Neural cell (in vitro differentiated cells): ENCODE measurements at regions not wholly inside any gene's neighbourhood (a gene's known extent, or its start where the extent isn't known, plus 50 kb on each side); places are given as distances from the start of the nearest gene placed in this dataset.

Experiments used
- EP300 ChIP-seq: fragments of 450-650 bp; conservative IDR thresholded peaks from 2 replicates; pipeline ENCODE4 v1.6.1; 2014; ENCODE audit warnings: antibody characterized with exemption, mild to moderate bottlenecking, moderate library complexity; ENCODE audit not compliant: poor library complexity, severe bottlenecking
- EZH2 ChIP-seq: fragments of 200-600, 300-800 bp; shearing (Covaris generic), sonication (generic); IDR thresholded peaks from 2 replicates; pipeline ENCODE4 v1.6.1; 2014; ENCODE audit warnings: antibody characterized with exemption, low read length, borderline replicate concordance, mild to moderate bottlenecking; ENCODE audit not compliant: insufficient read depth, poor library complexity, severe bottlenecking
- MXI1 ChIP-seq: fragments of 450-650 bp; conservative IDR thresholded peaks from 2 replicates; pipeline ENCODE4 v1.6.1; 2014; ENCODE audit warnings: antibody characterized with exemption, mild to moderate bottlenecking; ENCODE audit not compliant: poor library complexity, severe bottlenecking
- POLR2AphosphoS5 ChIP-seq: IDR thresholded peaks from 2 replicates; pipeline ENCODE4 v1.6.1; 2012
- RAD21 ChIP-seq: fragments of 450-650 bp; conservative IDR thresholded peaks from 2 replicates; pipeline ENCODE4 v1.6.1; 2014; ENCODE audit warnings: antibody characterized with exemption, mild to moderate bottlenecking, moderate library complexity
- SMC3 ChIP-seq: fragments of 450-650 bp; conservative IDR thresholded peaks from 2 replicates; pipeline ENCODE4 v1.6.1; 2014; ENCODE audit warnings: antibody characterized with exemption, mild to moderate bottlenecking, moderate library complexity; ENCODE audit not compliant: poor library complexity
- TAF1 ChIP-seq: IDR thresholded peaks from 2 replicates; pipeline ENCODE4 v1.6.1; 2012; ENCODE audit warnings: low read depth
- TF ChIP-seq, protein P1 (sequence below): fragments of 450-650 bp; IDR thresholded peaks from 2 replicates; pipeline ENCODE4 v1.5.1; 2014; ENCODE audit warnings: antibody characterized with exemption, mild to moderate bottlenecking, moderate library complexity; ENCODE audit not compliant: poor library complexity, severe bottlenecking
- TF ChIP-seq, protein P2 (sequence below): IDR thresholded peaks from 2 replicates; pipeline ENCODE4 v1.6.1; 2012; ENCODE audit warnings: borderline replicate concordance

DNA sequence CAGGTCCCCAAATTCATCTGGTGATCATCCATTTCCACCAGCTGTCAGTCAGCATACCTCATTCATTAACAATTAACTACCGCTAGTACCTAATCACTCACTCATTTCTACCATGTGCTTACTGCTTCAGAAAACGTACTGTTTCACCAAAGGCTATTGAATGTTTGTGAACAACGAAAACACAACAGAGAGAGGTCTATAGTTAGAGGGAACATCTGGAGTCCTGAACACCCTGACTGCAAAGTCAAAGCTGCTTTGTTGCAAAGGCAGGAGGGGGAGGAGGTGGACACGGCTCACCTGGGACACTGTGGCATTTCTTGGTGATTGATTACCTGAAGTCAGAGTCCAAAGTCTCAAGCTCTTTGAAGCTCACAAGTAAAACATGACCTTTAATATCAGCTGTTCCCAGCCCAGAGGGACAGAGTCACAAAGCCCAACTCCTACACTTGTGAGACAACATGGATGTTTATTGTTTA, 342.3 kb upstream of the ADARB2 start:
- TF ChIP-seq, protein P1, sequence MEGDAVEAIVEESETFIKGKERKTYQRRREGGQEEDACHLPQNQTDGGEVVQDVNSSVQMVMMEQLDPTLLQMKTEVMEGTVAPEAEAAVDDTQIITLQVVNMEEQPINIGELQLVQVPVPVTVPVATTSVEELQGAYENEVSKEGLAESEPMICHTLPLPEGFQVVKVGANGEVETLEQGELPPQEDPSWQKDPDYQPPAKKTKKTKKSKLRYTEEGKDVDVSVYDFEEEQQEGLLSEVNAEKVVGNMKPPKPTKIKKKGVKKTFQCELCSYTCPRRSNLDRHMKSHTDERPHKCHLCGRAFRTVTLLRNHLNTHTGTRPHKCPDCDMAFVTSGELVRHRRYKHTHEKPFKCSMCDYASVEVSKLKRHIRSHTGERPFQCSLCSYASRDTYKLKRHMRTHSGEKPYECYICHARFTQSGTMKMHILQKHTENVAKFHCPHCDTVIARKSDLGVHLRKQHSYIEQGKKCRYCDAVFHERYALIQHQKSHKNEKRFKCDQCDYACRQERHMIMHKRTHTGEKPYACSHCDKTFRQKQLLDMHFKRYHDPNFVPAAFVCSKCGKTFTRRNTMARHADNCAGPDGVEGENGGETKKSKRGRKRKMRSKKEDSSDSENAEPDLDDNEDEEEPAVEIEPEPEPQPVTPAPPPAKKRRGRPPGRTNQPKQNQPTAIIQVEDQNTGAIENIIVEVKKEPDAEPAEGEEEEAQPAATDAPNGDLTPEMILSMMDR: no peak
- TF ChIP-seq, protein P2, sequence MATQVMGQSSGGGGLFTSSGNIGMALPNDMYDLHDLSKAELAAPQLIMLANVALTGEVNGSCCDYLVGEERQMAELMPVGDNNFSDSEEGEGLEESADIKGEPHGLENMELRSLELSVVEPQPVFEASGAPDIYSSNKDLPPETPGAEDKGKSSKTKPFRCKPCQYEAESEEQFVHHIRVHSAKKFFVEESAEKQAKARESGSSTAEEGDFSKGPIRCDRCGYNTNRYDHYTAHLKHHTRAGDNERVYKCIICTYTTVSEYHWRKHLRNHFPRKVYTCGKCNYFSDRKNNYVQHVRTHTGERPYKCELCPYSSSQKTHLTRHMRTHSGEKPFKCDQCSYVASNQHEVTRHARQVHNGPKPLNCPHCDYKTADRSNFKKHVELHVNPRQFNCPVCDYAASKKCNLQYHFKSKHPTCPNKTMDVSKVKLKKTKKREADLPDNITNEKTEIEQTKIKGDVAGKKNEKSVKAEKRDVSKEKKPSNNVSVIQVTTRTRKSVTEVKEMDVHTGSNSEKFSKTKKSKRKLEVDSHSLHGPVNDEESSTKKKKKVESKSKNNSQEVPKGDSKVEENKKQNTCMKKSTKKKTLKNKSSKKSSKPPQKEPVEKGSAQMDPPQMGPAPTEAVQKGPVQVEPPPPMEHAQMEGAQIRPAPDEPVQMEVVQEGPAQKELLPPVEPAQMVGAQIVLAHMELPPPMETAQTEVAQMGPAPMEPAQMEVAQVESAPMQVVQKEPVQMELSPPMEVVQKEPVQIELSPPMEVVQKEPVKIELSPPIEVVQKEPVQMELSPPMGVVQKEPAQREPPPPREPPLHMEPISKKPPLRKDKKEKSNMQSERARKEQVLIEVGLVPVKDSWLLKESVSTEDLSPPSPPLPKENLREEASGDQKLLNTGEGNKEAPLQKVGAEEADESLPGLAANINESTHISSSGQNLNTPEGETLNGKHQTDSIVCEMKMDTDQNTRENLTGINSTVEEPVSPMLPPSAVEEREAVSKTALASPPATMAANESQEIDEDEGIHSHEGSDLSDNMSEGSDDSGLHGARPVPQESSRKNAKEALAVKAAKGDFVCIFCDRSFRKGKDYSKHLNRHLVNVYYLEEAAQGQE: no peak
- TF ChIP-seq POLR2AphosphoS5 (no peak), EZH2 (no peak), SMC3 (no peak), EP300 (no peak), MXI1 (no peak), TAF1 (no peak), RAD21 (no peak)
